ENCODE measurements at regions not wholly inside any gene's neighbourhood (a gene's known extent, or its start where the extent isn't known, plus 50 kb on each side); places are given as distances from the start of the nearest gene placed in this dataset.

DNA sequence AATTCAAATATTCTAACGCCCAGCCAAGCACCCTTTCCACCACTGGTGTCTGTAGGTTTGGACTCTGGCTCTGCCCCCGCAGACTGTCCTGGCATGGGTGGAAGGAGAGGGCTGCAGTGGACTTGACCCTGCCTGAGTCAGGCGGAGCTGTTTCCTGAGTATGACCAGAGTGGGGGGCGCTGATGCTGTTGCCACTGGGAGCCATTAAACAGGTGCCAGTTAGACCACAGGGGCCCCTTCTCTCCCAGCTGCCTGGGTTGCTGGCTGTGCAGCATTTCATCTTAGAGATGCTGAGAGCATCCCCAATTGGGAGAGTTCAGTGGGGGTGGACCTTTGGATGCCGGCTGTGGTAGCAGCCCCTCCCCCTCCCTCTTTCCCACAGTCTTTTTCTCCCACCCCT, 539.5 kb downstream of the MATN1 start:
- no peaks in the 10 kb centered on the region for H3K9me3 ChIP-seq
- no peaks in the 10 kb centered on the region for H3K36me3 ChIP-seq
- no peak for DNase-seq
- H3K27me3 ChIP-seq: peaks cover 0 to 3% (median 0%) of the 10 kb centered on the region in 3 donors
- in situ Hi-C loops (cut with MboI; ENCODE audit: low sequenced_read_pairs in 4 of 4) (no loop called here), intact Hi-C loops (cut with DNase I; ENCODE audit: low total_unique reads) (no loop called here)
- no peak overlapping the region for H3K27ac ChIP-seq
- ATAC-seq: no peak
- H3K4me3 ChIP-seq: no peak overlapping the region
- TF ChIP-seq, protein P1, sequence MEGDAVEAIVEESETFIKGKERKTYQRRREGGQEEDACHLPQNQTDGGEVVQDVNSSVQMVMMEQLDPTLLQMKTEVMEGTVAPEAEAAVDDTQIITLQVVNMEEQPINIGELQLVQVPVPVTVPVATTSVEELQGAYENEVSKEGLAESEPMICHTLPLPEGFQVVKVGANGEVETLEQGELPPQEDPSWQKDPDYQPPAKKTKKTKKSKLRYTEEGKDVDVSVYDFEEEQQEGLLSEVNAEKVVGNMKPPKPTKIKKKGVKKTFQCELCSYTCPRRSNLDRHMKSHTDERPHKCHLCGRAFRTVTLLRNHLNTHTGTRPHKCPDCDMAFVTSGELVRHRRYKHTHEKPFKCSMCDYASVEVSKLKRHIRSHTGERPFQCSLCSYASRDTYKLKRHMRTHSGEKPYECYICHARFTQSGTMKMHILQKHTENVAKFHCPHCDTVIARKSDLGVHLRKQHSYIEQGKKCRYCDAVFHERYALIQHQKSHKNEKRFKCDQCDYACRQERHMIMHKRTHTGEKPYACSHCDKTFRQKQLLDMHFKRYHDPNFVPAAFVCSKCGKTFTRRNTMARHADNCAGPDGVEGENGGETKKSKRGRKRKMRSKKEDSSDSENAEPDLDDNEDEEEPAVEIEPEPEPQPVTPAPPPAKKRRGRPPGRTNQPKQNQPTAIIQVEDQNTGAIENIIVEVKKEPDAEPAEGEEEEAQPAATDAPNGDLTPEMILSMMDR (IDR thresholded peaks at IDR 0.05 in 4 of 5, conservative IDR thresholded peaks at IDR 0.05 in 1 of 5): no peak
- TF ChIP-seq POLR2A (IDR thresholded peaks at IDR 0.05): no peak
- H3K4me1 ChIP-seq: no peaks in the 10 kb centered on the region

DNA sequence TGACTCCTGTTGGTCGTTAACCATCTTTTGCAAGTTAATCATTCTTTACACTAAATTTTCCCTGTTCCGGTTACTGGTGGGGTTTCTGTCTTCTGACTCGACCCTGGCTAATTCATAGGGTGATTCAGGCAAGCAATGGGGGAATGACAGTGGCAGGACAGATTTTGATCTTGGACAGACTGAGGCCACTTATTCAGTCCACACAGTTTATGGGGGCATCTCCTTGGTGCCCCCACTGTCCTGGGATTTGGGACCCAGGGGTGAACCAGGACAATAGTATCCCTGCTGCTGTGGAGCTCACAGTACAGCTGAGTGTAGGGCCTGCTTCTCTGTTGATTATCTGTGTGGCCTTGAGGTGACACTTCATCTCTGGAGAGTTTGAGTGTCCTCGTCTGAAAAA, 540.4 kb downstream of the MATN1 start:
- Histone ChIP-seq H3K36me3 (no peaks in the 10 kb centered on the region), H3K4me1 (no peaks in the 10 kb centered on the region), H3K4me3 (no peak overlapping the region), H3K27me3 (peaks cover 0 to 3% (median 0%) of the 10 kb centered on the region in 3 donors), H3K27ac (no peak overlapping the region), H3K9me3 (no peaks in the 10 kb centered on the region)
- in situ Hi-C loops (cut with MboI; ENCODE audit: low sequenced_read_pairs in 4 of 4) (no loop called here), intact Hi-C loops (cut with DNase I; ENCODE audit: low total_unique reads) (no loop called here)
- ATAC-seq: no peak
- TF ChIP-seq, protein P1 (IDR thresholded peaks at IDR 0.05 in 4 of 5, conservative IDR thresholded peaks at IDR 0.05 in 1 of 5): no peak
- TF ChIP-seq POLR2A (IDR thresholded peaks at IDR 0.05): no peak
- DNase-seq: no peak

DNA sequence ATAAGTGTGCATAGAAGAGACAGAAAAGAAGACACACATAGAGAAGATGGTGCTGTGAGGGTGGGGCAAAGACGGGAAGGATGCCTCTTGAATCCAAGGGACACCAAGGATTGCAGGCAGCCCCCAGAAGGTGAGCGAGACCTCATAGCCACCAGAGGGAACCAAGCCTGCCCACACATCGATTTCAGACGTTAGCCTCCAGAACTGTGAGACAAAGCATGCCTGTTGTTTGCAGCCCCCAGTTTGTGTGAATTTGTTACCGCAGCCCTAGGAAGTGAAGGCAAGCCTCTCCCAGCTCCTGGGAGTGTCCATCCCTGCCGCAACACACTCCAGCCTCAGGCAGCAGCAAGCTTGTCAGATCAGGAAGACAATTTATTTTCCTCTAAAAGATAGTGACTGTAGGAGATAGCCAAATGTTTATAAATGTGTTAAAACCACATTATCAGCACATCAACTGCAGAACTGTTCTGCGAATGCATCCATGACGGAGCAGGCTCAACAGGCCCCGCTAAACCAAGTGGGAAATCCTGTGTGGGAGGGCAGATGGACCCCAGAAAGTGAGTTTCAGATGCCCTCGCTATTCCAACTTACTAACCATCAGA, 543.3 kb downstream of the MATN1 start:
- intact Hi-C loops (cut with DNase I; ENCODE audit: low total_unique reads) (no loop called here), in situ Hi-C loops (cut with MboI; ENCODE audit: low sequenced_read_pairs in 4 of 4) (no loop called here)
- Histone ChIP-seq H3K27me3 (peaks cover 0 to 2% (median 0%) of the 10 kb centered on the region in 3 donors), H3K4me1 (no peaks in the 10 kb centered on the region), H3K27ac (no peak overlapping the region), H3K36me3 (no peaks in the 10 kb centered on the region), H3K4me3 (no peak overlapping the region), H3K9me3 (no peaks in the 10 kb centered on the region)
- TF ChIP-seq POLR2A (IDR thresholded peaks at IDR 0.05): no peak
- TF ChIP-seq, protein P1 (IDR thresholded peaks at IDR 0.05 in 4 of 5, conservative IDR thresholded peaks at IDR 0.05 in 1 of 5): no peak
- ATAC-seq: no peak
- no peak for DNase-seq

DNA sequence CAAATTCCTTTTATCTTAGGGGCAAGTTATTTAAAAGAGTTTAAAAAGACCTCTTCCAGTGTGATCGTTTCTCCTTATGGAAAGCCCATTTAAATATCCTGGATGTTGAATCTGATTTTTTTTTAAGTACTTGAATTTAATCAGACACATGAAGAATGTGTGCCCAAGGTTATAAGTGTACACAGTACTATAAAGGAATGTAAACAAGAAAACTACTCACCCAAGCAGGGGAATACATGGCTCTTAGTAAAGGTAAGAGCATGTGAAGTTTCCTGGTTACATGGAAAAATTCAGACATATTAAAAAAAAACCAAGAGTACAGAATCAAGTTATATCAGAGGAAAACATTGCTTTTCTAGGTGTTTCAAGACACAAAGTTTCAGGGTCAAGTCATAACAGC, 546.9 kb downstream of the MATN1 start:
- Histone ChIP-seq H3K36me3 (no peaks in the 10 kb centered on the region), H3K4me1 (no peaks in the 10 kb centered on the region), H3K4me3 (no peak overlapping the region), H3K27me3 (peaks cover 0 to 2% (median 0%) of the 10 kb centered on the region in 3 donors), H3K9me3 (no peaks in the 10 kb centered on the region), H3K27ac (no peak overlapping the region)
- in situ Hi-C loops (cut with MboI; ENCODE audit: low sequenced_read_pairs in 4 of 4) (no loop called here), intact Hi-C loops (cut with DNase I; ENCODE audit: low total_unique reads) (no loop called here)
- ATAC-seq (no peak), DNase-seq (no peak)
- no peak for TF ChIP-seq POLR2A (IDR thresholded peaks at IDR 0.05)
- TF ChIP-seq, protein P1 (IDR thresholded peaks at IDR 0.05 in 4 of 5, conservative IDR thresholded peaks at IDR 0.05 in 1 of 5): no peak

DNA sequence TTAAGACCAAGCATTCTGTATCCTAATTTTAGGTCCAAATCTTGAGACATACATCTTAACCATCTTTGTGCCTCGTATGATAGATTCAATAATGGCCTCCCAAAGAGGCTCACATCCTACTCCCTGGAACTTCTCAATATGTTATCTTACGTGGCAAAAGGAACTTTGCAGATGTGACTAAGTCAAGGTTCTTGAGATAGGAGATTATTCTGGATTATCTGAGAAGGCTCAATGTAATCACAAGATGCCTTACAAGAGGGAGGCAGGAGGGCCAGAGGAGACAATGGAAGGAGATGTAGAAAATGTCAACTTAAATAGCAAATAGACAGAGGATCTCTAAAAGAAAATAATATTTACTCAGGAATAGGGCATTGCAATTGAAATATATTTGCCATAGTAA, 548.9 kb downstream of the MATN1 start:
- H3K27me3 ChIP-seq: peaks cover 0 to 2% (median 0%) of the 10 kb centered on the region in 3 donors
- ATAC-seq (no peak), DNase-seq (no peak)
- intact Hi-C loops (cut with DNase I; ENCODE audit: low total_unique reads): no loop called here
- in situ Hi-C loops (cut with MboI; ENCODE audit: low sequenced_read_pairs in 4 of 4): no loop called here
- H3K27ac ChIP-seq: no peak overlapping the region
- H3K36me3 ChIP-seq: no peaks in the 10 kb centered on the region
- no peaks in the 10 kb centered on the region for H3K9me3 ChIP-seq
- H3K4me3 ChIP-seq: no peak overlapping the region
- TF ChIP-seq, protein P1 (IDR thresholded peaks at IDR 0.05 in 4 of 5, conservative IDR thresholded peaks at IDR 0.05 in 1 of 5): no peak
- TF ChIP-seq POLR2A (IDR thresholded peaks at IDR 0.05): no peak
- H3K4me1 ChIP-seq: no peaks in the 10 kb centered on the region

All from gastrocnemius medialis (tissue), 4 donors.